ENCODE measurements at regions not wholly inside any gene's neighbourhood (a gene's known extent, or its start where the extent isn't known, plus 50 kb on each side); places are given as distances from the start of the nearest gene placed in this dataset.
"Not testable (repeated sequence)": the region's sequence is repeated elsewhere in the genome, so short reads cannot be mapped to it uniquely, and the experiment has no call there.

- H3K27me3 ChIP-seq (ENCODE audit: low read length); DNase-seq; H3K79me2 ChIP-seq (ENCODE audit: low read length); H3K9me2 ChIP-seq (replicated peaks; ENCODE audit: insufficient read depth, low read length); H3K9ac ChIP-seq (ENCODE audit: low read length); H3K4me1 ChIP-seq (ENCODE audit: low read length); H3K27ac ChIP-seq (ENCODE audit: low read length); H3K4me2 ChIP-seq (ENCODE audit: low read depth, low read length, poor library complexity, severe bottlenecking); H3K36me3 ChIP-seq (ENCODE audit: insufficient read depth, low read length); H4K20me1 ChIP-seq (ENCODE audit: insufficient read depth, low read depth, low read length); H3K4me3 ChIP-seq (ENCODE audit: low read length); H2AFZ ChIP-seq (ENCODE audit: low read length): not testable (repeated sequence)
- peaks cover 16% of the 10 kb centered on the region for H3K9me3 ChIP-seq (ENCODE audit: low read length)
These were observed 951.9 kb upstream of the CTNND2 start for GRCh38 chr5:12856105-12856504.

- H4K20me1 ChIP-seq (ENCODE audit: insufficient read depth, low read depth, low read length), result no peaks in the 10 kb centered on the region
- no peak for DNase-seq
These were observed 950.1 kb upstream of the CTNND2 start for GRCh38 chr5:12854386-12854785.

GRCh38 chr5:12851761-12852160 is 947.5 kb upstream of the CTNND2 start:
- no peak for DNase-seq
- Histone ChIP-seq H3K4me1 (ENCODE audit: low read length) (no peaks in the 10 kb centered on the region), H3K9me2 (replicated peaks; ENCODE audit: insufficient read depth, low read length) (no peaks in the 10 kb centered on the region), H3K36me3 (ENCODE audit: insufficient read depth, low read length) (no peaks in the 10 kb centered on the region), H4K20me1 (ENCODE audit: insufficient read depth, low read depth, low read length) (no peaks in the 10 kb centered on the region), H3K79me2 (ENCODE audit: low read length) (no peaks in the 10 kb centered on the region), H3K27ac (ENCODE audit: low read length) (no peak overlapping the region), H2AFZ (ENCODE audit: low read length) (no peak overlapping the region), H3K4me2 (ENCODE audit: low read depth, low read length, poor library complexity, severe bottlenecking) (no peak overlapping the region), H3K9ac (ENCODE audit: low read length) (no peak overlapping the region), H3K4me3 (ENCODE audit: low read length) (no peak overlapping the region), H3K27me3 (ENCODE audit: low read length) (no peaks in the 10 kb centered on the region), H3K9me3 (ENCODE audit: low read length) (peaks cover 19% of the 10 kb centered on the region)

More at GRCh38 chr5:12854386-12854785, 950.1 kb upstream of the CTNND2 start:
- Histone ChIP-seq H3K9me2 (replicated peaks; ENCODE audit: insufficient read depth, low read length) (no peaks in the 10 kb centered on the region), H3K4me2 (ENCODE audit: low read depth, low read length, poor library complexity, severe bottlenecking) (no peak overlapping the region), H3K36me3 (ENCODE audit: insufficient read depth, low read length) (no peaks in the 10 kb centered on the region), H3K27ac (ENCODE audit: low read length) (no peak overlapping the region), H2AFZ (ENCODE audit: low read length) (no peak overlapping the region), H3K79me2 (ENCODE audit: low read length) (no peaks in the 10 kb centered on the region), H3K9me3 (ENCODE audit: low read length) (peaks cover 26% of the 10 kb centered on the region), H3K27me3 (ENCODE audit: low read length) (no peaks in the 10 kb centered on the region), H3K9ac (ENCODE audit: low read length) (no peak overlapping the region), H3K4me1 (ENCODE audit: low read length) (no peaks in the 10 kb centered on the region), H3K4me3 (ENCODE audit: low read length) (no peak overlapping the region)

DNA sequence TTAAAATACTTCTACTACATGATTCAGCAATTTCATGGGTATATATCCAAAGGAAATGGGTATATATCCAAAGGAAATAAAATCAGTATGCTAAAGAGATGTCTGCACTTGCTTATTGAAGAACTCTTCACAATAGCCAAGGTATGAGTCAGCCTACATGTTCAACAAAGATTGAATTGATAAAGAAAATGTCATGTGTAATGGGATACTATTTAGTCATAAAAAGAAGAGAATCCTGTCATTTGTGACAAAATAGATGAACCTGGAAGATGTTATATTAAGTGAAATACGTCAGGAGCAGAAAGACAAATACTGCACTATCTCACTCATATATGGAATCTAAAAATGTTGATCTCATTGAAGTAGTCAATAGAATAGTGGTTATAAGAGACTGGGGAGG is 944.5 kb upstream of the CTNND2 start:
- Histone ChIP-seq H3K27ac (ENCODE audit: low read length) (no peak overlapping the region), H3K4me3 (ENCODE audit: low read length) (no peak overlapping the region), H3K9ac (ENCODE audit: low read length) (no peak overlapping the region)

GRCh38 chr5:12845549-12846159 is 941.4 kb upstream of the CTNND2 start:
- no peaks in the 10 kb centered on the region for H3K9me2 ChIP-seq (replicated peaks; ENCODE audit: insufficient read depth, low read length)
- no peaks in the 10 kb centered on the region for H3K36me3 ChIP-seq (ENCODE audit: insufficient read depth, low read length)
- no peak for DNase-seq
- no peaks in the 10 kb centered on the region for H3K4me1 ChIP-seq (ENCODE audit: low read length)
- H3K4me2 ChIP-seq (ENCODE audit: low read depth, low read length, poor library complexity, severe bottlenecking), result no peak overlapping the region
- H3K9me3 ChIP-seq (ENCODE audit: low read length), result peaks cover 27% of the 10 kb centered on the region
- H4K20me1 ChIP-seq (ENCODE audit: insufficient read depth, low read depth, low read length), result no peaks in the 10 kb centered on the region
- H2AFZ ChIP-seq (ENCODE audit: low read length), result no peak overlapping the region
- no peak overlapping the region for H3K9ac ChIP-seq (ENCODE audit: low read length)
- no peaks in the 10 kb centered on the region for H3K27me3 ChIP-seq (ENCODE audit: low read length)
- no peak overlapping the region for H3K4me3 ChIP-seq (ENCODE audit: low read length)
- H3K27ac ChIP-seq (ENCODE audit: low read length), result no peak overlapping the region
- no peaks in the 10 kb centered on the region for H3K79me2 ChIP-seq (ENCODE audit: low read length)

More for the DNA sequence above, 944.5 kb upstream of the CTNND2 start:
- no peak overlapping the region for H3K4me2 ChIP-seq (ENCODE audit: low read depth, low read length, poor library complexity, severe bottlenecking)
- H3K4me1 ChIP-seq (ENCODE audit: low read length), result no peaks in the 10 kb centered on the region
- no peaks in the 10 kb centered on the region for H4K20me1 ChIP-seq (ENCODE audit: insufficient read depth, low read depth, low read length)
- no peak overlapping the region for H2AFZ ChIP-seq (ENCODE audit: low read length)
- H3K79me2 ChIP-seq (ENCODE audit: low read length), result no peaks in the 10 kb centered on the region
- no peaks in the 10 kb centered on the region for H3K9me2 ChIP-seq (replicated peaks; ENCODE audit: insufficient read depth, low read length)
- no peak for DNase-seq
- H3K27me3 ChIP-seq (ENCODE audit: low read length), result no peaks in the 10 kb centered on the region
- peaks cover 29% of the 10 kb centered on the region for H3K9me3 ChIP-seq (ENCODE audit: low read length)
- H3K36me3 ChIP-seq (ENCODE audit: insufficient read depth, low read length), result no peaks in the 10 kb centered on the region

GRCh38 chr5:12840972-12841371 is 936.7 kb upstream of the CTNND2 start:
- no peak for DNase-seq
- H3K27ac ChIP-seq (ENCODE audit: low read length), result no peak overlapping the region
- H3K4me1 ChIP-seq (ENCODE audit: low read length), result no peaks in the 10 kb centered on the region
- H3K9ac ChIP-seq (ENCODE audit: low read length), result no peak overlapping the region
- no peak overlapping the region for H3K4me2 ChIP-seq (ENCODE audit: low read depth, low read length, poor library complexity, severe bottlenecking)
- no peak overlapping the region for H2AFZ ChIP-seq (ENCODE audit: low read length)
- no peaks in the 10 kb centered on the region for H4K20me1 ChIP-seq (ENCODE audit: insufficient read depth, low read depth, low read length)
- no peaks in the 10 kb centered on the region for H3K79me2 ChIP-seq (ENCODE audit: low read length)
- H3K4me3 ChIP-seq (ENCODE audit: low read length), result no peak overlapping the region
- no peaks in the 10 kb centered on the region for H3K9me2 ChIP-seq (replicated peaks; ENCODE audit: insufficient read depth, low read length)
- no peaks in the 10 kb centered on the region for H3K27me3 ChIP-seq (ENCODE audit: low read length)
- peaks cover 24% of the 10 kb centered on the region for H3K9me3 ChIP-seq (ENCODE audit: low read length)
- H3K36me3 ChIP-seq (ENCODE audit: insufficient read depth, low read length), result no peaks in the 10 kb centered on the region

- H3K9me3 ChIP-seq (ENCODE audit: low read length), result peaks cover 29% of the 10 kb centered on the region
- H3K4me3 ChIP-seq (ENCODE audit: low read length), result no peak overlapping the region
- H3K9ac ChIP-seq (ENCODE audit: low read length), result no peak overlapping the region
- no peak overlapping the region for H2AFZ ChIP-seq (ENCODE audit: low read length)
- H4K20me1 ChIP-seq (ENCODE audit: insufficient read depth, low read depth, low read length), result no peaks in the 10 kb centered on the region
- H3K27ac ChIP-seq (ENCODE audit: low read length), result no peak overlapping the region
- H3K36me3 ChIP-seq (ENCODE audit: insufficient read depth, low read length), result no peaks in the 10 kb centered on the region
- DNase-seq, result no peak
- no peak overlapping the region for H3K4me2 ChIP-seq (ENCODE audit: low read depth, low read length, poor library complexity, severe bottlenecking)
- no peaks in the 10 kb centered on the region for H3K4me1 ChIP-seq (ENCODE audit: low read length)
- H3K27me3 ChIP-seq (ENCODE audit: low read length), result no peaks in the 10 kb centered on the region
- H3K79me2 ChIP-seq (ENCODE audit: low read length), result no peaks in the 10 kb centered on the region
- H3K9me2 ChIP-seq (replicated peaks; ENCODE audit: insufficient read depth, low read length), result no peaks in the 10 kb centered on the region
These were observed 933.3 kb upstream of the CTNND2 start for GRCh38 chr5:12837592-12837991.

GRCh38 chr5:12825163-12825562 is 920.9 kb upstream of the CTNND2 start:
- Histone ChIP-seq H2AFZ (ENCODE audit: low read length) (no peak overlapping the region), H3K9me2 (replicated peaks; ENCODE audit: insufficient read depth, low read length) (no peaks in the 10 kb centered on the region), H3K79me2 (ENCODE audit: low read length) (no peaks in the 10 kb centered on the region), H3K27me3 (ENCODE audit: low read length) (no peaks in the 10 kb centered on the region), H3K4me1 (ENCODE audit: low read length) (no peaks in the 10 kb centered on the region), H4K20me1 (ENCODE audit: insufficient read depth, low read depth, low read length) (no peaks in the 10 kb centered on the region), H3K9ac (ENCODE audit: low read length) (no peak overlapping the region), H3K36me3 (ENCODE audit: insufficient read depth, low read length) (no peaks in the 10 kb centered on the region), H3K4me2 (ENCODE audit: low read depth, low read length, poor library complexity, severe bottlenecking) (no peak overlapping the region), H3K4me3 (ENCODE audit: low read length) (no peak overlapping the region), H3K9me3 (ENCODE audit: low read length) (peaks cover 50% of the 10 kb centered on the region), H3K27ac (ENCODE audit: low read length) (no peak overlapping the region)
- DNase-seq, result no peak

All from Karpas-422 (cell line).